ENCODE measurements at regions not wholly inside any gene's neighbourhood (a gene's known extent, or its start where the extent isn't known, plus 50 kb on each side); places are given as distances from the start of the nearest gene placed in this dataset.

GRCh38 chr3:90054311-90054710, 946.9 kb downstream of the EPHA3 start:
- no peak for FAIRE-seq
- DNase-seq (ENCODE audit: insufficient read length, low spot score) = no peak
- no peak for TF ChIP-seq CTCF (IDR thresholded peaks at IDR 0.05; ENCODE audit: insufficient read depth, missing control alignments)

GRCh38 chr3:90055666-90056065, 948.2 kb downstream of the EPHA3 start:
- TF ChIP-seq CTCF (IDR thresholded peaks at IDR 0.05; ENCODE audit: insufficient read depth, missing control alignments) = no peak
- DNase-seq (ENCODE audit: insufficient read length, low spot score) = no peak
- no peak for FAIRE-seq

- FAIRE-seq (no peak), DNase-seq (ENCODE audit: insufficient read length, low spot score) (no peak)
- TF ChIP-seq CTCF (IDR thresholded peaks at IDR 0.05; ENCODE audit: insufficient read depth, missing control alignments) = no peak
Observed at GRCh38 chr3:90056281-90057032, 949.0 kb downstream of the EPHA3 start.

GRCh38 chr3:90062016-90062415, 954.6 kb downstream of the EPHA3 start:
- no peak for DNase-seq (ENCODE audit: insufficient read length, low spot score)
- no peak for FAIRE-seq
- no peak for TF ChIP-seq CTCF (IDR thresholded peaks at IDR 0.05; ENCODE audit: insufficient read depth, missing control alignments)

GRCh38 chr3:90062631-90063200, 955.3 kb downstream of the EPHA3 start:
- FAIRE-seq (no peak), DNase-seq (ENCODE audit: insufficient read length, low spot score) (no peak)
- no peak for TF ChIP-seq CTCF (IDR thresholded peaks at IDR 0.05; ENCODE audit: insufficient read depth, missing control alignments)

GRCh38 chr3:90068783-90069182, 961.4 kb downstream of the EPHA3 start:
- FAIRE-seq (no peak), DNase-seq (ENCODE audit: insufficient read length, low spot score) (no peak)
- TF ChIP-seq CTCF (IDR thresholded peaks at IDR 0.05; ENCODE audit: insufficient read depth, missing control alignments) = no peak

- DNase-seq (ENCODE audit: insufficient read length, low spot score) (no peak), FAIRE-seq (no peak)
- no peak for TF ChIP-seq CTCF (IDR thresholded peaks at IDR 0.05; ENCODE audit: insufficient read depth, missing control alignments)
Observed at GRCh38 chr3:90069748-90070147, 962.3 kb downstream of the EPHA3 start.

Data from D721Med (cell line).